GM18499 (cell line): ENCODE measurements at regions not wholly inside any gene's neighbourhood (a gene's known extent, or its start where the extent isn't known, plus 50 kb on each side); places are given as distances from the start of the nearest gene placed in this dataset.

ENCODE experiments used
- ATAC-seq: cut with Tn5 transposase; IDR thresholded peaks from one replicate; pipeline ENCODE4 v1.9.1; 2021; ENCODE audit warnings: moderate number of reproducible peaks; ENCODE audit not compliant: insufficient read depth, unreplicated experiment

DNA sequence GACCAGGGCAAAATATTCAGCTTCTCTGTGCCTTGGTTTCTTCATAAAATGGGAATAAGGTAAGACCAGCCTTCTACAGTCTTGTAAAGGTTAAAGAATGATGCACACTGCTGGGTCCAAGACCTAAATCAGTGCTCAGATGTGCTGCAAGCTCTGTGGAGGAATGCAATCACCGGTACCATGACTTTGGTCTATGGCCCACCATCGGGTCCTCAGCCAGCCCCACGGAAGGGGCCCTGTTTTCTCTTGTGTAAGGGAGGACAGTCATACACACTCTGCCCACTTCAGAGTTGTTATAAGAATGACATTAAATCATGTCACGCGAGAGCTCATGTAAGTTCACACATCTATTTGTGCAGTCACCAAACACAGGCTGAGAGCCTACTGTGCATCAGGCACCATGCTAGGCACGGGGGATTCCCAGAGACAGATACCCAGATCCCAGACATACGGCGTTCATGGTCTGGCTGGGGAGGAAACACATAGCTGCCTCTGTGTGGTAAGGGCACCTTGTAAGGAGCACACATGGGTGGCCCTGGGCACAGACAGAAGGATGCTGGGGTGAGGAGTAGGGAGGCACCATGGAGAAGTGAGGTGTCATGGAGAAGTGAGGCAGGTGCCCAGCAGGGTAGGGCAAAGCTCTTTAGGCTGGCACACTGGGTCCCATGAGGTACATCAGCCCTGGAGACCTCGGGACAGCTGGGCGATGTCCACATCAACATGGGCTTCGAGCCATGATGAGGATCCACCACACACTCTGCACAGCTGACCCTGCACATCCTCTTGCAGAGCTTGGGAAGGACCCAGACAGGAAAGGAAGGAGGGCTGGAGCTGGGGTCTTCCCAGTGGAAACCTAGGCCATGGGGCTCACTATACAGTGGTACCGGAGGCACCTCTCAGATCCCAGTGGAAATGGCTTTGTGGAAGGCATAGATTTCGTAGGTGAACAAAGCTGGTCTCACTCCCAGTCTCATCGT lies 190.4 kb upstream of the DIO3 start:
- no peak for ATAC-seq

DNA sequence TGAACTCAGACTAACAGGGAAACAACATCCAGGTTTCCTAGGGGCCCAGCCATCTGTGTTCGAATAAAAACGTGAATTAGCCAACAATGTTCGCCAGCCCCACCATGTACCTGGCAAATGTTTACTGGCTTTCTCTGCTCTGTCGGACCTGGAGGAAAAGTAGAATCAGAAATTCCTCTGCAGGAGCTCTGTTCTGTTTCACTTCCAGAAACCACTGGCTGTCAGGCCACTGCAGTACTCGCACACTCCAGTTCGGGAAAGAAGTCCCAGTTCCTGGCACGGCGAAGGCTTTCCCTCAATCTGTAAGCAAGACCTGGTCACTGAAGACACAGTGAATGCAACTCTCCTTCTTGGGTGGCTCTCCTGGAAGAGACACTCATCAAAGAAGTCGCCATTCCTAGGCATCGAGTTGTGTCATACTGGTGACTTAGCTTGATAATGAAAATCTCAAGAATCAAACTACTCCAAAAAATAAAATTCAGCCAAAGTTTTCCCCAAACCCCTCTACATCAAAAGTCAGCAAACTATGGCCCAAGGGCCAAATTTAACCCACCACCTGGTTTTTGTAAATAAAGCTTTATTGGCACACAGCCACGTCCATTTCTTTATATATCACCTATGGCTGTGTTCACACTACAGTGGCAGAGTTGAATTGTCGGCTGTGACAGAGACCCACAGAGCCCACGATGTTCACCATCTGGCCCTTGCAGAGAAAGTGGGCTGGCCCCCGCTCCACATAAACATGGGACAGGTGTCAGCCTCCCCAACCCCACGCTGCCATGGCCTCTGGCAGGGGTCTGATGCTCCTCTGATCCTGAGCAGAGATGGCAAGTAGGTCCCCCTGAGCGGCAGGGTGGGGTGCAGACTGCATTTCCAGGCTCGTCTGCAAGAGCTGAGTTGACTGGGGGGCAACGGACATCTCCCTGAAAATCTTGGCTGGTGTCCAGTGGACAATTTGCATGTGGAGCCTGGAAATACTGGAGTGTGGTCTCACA lies 189.2 kb upstream of the DIO3 start:
- no peak for ATAC-seq

DNA sequence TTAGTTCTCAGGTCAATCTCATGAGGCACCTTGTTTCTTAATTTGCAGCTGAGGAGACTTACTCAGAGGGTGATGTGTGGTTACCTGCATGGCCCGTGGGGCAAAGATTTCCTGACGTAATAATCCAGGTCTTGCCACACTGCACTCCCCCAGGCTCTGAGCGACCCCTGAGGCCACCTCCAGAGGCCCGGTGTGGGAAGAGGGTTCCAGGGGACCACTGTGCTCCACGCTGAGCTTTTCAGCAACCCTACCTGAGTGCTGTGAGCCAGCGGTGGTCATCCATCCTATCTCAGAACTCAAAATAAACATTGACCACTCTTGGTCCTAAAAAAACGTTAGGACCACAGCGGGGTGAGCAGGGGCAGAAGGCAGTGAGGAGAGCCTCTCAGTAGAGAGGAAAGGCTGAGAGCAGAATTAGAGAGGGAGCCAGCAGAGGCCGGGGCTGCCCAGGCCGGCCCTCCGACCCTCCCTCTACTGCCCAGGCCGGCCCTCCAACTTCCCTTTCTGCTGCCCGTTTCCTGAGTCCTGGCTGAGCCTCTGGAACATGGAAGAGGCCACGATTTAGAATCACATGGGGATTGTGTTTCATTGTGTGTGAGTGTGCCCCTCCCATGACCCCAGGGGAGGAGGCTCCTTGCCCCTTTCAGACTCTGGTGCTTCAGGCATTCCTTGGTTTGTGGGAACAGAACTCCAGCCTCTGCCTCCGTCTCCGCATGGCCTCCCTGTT lies 188.2 kb upstream of the DIO3 start:
- no peak for ATAC-seq

DNA sequence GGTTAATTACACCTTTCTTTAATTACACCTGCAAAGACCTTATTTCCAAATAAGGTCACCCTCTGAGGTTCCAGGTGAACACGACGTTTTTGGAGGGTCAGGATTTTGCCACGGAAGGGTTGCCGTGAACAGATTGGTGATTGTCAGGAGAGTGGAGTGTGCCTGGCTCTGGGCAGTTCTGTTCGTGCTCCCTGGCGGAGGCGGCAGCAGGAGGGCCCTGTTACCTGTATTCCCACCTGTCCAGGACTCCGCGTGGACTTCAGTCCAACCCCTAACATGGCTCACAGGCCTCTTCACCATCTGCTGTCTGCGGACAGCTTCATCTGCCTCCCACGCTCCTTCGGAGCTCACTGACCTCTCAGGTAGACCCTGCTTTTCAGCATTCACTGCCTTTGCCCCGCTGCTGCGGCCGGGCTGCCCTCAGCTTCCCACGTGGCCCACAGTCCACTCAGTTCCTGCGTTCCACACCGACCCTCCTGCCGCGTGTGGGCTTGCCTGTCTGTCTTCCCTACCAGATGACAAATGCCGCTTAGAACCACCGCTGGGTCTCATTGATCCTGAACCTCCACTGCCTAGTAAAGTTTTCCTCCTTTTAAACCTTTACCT lies 187.5 kb upstream of the DIO3 start:
- ATAC-seq = no peak

DNA sequence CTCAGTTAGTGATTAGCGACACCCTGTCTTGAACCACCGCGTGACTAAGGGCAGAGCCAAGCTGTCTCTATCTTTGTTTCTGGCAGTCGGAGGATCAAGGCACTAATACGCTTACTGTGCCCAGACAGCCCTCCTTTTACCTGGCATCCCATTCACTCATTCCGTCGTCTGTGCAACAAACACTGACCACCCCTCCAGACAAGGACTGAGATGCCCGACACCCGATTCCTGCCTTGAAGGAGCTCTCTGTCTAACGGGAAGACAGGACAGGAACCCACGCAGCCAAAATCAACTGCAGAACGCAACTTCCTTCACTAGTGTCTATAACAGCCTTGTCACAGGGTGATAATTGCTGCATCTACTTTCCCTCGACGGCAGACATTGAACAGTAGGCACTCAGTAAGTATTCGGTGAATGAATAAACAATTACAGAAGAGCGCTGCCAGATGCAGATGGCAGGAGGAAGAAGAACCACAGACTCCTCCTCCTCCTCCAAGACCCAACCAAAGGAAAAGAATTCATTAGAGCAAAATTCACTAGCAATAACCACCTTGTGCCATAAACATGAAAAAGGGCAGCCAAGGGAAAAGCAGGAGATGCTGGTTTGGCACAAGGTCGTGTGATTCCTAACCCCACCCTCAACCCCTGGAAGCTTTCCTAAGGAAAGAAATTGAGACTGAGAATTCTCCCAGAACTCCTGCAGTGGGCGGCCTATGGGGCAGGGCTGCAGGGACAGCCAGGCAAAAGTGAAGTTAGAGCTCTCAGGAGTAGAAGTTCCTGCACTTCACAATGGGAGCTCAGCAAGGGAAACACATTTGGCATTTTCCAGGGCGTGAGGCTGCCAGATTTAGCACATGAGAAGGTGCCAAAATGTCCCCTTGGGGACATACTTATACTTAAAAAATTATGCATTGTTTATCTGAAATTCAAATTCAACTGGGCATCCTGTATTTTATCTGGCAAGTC lies 186.6 kb upstream of the DIO3 start:
- no peak for ATAC-seq

DNA sequence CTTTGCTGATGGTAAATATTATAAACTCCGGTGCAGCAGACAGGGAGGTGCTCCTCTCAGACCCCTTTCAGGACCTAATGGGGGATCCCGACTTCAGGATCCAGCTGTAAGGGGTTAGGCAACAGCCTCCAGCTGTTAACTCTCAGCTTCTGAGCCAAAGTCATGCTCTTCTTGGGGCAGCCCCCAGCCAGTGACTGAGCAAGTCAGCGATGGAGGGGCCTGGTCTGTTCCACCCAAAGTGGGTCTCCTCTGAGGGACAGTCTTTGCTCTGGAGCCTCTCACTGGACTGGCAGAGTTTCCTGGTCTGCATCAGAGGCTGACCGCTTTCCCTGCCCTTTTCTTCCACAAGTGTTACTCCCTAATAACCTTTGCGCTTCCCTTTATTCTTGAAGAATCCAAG lies 184.2 kb upstream of the DIO3 start:
- ATAC-seq = no peak

DNA sequence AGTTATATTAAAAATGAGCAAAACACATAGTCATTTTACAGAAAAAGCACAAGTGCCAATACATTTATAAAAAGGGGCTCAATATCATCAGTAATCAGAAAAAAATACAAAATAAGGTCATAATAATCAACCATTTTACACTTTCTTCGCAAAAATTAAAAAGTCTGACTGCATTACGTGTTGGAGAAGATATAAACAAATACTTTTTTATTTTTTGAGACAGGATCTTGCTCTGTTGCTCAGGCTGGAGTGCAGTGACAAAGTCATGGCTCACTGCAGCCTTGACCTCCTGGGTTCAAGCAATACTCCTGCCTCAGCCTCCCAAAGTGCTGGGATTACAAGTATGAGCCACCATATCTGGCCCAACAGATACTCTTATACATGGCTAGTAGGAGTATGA lies 181.5 kb upstream of the DIO3 start:
- no peak for ATAC-seq

DNA sequence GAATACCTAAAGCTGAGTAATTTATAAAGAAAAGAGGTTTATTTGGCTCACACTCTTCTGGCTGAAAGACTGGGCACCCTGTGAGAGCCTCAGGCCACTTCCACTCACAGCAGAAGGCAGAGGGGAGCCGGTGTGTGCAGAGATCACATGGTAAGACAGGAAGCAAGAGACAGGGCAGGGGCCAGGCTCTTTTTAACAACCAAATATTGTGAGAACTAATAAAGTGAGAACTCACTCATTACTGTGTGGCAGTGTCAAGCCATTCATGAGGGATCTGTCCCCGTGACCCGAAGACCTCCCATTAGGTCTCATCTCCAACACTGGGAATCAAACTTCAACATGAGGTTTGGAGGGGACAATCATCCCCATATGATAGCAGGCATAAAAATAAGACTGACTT lies 180.8 kb upstream of the DIO3 start:
- no peak for ATAC-seq

DNA sequence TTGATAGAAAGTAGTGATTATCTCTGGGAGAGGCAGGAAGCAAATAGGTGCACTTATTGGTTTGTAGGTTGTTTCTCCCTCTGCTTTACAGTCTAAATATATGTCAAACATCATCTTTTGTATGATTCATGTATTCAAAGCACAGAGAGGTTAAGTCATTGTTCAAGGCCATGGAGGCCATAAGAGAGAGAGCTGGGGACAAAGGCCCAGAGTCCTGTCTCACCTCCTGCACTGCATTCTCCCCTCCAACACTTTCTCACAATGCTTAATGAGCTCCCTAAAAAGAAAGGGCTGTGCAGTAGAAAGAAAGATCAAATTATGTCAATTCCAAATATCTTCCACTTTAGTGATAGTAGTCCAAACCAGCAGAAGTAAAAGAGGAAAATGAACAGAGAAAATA lies 180.4 kb upstream of the DIO3 start:
- no peak for ATAC-seq

DNA sequence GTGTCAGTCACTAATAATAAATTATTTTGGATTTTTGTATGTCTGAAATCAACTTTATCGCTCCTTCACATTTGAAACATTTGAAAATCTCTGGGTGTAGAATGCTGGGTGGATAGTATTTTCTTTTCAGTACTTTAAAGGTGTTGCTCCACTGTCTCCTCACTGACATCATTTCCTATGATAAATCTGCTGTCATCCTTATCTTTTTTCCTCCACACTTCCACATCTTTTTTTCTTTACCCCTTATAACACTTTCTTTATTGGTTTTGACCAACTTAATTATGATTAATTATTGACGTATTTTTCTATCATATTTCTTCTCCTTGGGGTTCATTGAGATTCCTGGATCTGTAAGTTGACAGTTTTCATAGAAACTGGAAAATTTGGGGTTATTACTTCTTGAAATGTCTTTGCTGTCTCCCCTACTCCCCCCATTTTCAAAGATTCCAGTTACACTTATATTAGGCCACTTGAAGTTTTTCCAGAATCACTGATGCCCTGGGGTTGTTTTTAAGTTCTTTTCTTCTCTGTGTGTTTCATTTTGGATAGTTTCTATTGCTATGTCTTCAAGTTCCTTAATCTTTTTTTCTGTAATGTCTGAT lies 177.5 kb upstream of the DIO3 start:
- no peak for ATAC-seq

DNA sequence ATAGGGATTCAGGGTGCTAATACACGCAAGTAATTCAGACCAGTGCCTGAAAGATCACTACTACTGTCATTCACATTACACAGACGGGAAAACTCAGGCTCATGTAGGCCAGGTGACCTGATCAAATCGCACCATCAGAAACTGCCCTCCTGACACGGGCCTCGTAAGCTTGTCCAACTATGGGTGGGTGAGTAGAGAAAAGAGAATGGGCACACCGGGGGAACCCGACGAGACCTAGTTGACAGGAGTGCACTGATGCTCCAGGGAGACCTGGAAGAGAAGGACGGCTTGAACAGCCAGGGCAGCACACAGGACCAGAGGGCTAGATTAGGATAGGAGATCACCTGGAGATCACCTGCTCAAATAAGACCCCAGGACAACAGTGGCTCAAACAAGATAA lies 166.9 kb upstream of the DIO3 start:
- no peak for ATAC-seq

DNA sequence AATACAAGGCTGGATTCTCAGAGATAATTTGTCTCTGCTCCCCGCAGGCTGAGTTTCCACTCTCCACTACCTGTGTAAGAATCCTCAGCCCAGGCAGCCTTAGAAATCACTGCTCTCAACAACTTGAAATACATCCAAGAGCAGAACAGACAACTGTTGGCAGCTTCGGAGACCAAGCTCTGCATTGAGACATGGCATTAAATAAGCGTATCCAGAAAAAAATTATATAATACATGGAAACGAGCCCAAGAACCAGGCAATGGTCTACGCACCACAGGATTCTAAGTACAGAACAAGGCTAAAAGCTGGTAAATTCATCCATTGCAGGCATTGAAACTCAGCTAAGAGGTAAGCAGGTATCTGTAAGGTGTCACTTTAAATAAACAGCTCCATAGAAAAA lies 165.5 kb upstream of the DIO3 start:
- ATAC-seq = no peak

DNA sequence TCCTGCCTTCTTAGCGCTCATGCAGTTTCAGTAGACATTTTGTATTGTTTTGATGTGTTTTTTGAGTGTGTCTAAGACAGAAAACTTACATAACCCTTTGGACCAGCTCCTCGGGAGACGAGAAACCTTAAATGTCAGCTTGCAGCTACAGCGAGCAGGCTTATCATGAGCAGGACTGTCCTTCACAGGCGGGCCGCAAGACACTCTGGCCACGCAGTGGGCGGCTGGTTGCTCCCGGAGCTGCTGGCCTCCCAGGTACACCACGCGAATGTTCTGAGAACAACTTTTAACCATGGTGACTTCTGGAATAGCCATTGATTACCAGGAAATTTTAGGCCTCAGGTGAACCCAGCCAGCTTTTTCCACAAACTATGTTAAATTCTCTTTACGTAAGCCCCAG lies 164.1 kb upstream of the DIO3 start:
- ATAC-seq = no peak

DNA sequence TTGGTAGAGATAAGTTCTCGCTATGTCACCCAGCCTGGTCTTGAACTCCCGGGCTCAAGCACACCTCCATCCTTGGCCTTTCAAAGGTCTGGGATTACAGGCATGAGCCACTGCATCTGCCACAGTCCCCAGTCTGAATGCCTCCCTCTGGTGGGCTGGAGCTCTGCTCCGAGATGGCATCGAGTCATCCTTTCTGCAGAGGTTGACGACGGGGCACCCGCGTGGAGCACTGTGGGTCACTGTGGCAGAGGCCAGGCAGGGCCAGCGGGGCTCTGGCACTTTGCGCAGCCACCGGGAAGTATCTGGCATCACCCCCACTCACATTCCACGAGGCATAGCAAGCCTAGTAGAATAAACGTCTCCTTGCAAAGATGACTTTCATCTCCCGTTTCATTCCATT lies 163.3 kb upstream of the DIO3 start:
- ATAC-seq = no peak

DNA sequence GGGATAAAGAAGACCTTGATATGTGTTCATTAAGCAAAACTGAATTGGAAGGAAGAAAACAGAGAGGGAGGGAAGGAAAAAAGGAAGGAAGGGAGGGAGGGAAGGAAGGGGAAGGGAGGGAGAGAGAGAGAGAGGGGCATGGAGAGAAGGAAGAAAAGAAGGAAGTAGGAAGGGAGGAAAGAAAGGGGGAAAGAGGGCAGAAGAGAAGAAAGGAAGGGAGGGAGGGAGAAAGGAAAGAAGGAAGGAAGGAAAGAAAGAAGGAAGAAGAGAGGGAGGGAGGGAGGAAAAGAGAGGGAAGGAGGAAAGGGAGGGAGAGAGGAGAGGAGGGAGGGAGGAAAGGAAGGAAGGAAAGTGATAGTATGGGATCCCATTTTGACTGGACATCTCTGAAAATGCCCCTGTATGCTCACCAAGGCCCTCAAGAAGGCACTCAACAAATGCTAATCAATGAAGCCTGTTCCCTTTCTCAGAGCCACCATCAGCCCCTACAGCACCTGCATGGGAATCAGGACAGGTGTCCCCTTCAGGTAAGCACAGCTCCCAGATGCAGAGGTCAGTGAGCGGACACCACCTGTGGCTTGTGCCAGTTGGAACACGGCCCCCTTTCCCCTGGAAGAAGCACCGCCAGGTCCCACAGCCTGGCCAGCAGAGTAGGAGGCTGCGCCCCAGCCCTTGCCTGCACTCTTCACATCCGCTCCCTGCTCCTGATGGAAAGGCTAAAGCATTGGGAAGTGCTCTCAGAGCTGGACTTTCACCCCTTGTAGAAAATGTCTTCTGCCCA lies 161.4 kb upstream of the DIO3 start:
- no peak for ATAC-seq

DNA sequence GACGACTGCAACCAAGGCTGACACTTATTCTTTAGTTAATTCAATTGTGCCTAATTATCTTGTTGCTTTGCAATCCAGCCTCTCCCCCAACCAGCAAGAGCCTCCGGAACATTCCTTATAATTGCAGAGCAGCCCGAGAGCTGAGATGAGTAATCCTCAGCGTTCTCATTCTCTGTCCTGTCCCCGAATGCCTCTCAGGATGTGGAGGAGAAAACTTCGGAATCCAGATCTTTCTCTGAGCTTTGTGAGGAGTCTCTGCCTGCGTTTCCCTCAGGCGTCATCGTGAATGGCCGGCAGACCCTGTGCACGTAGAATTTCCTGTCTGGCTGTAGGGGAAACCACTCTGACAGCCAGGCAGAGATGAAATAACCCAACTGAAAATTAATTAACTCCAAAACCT lies 160.5 kb upstream of the DIO3 start:
- no peak for ATAC-seq

DNA sequence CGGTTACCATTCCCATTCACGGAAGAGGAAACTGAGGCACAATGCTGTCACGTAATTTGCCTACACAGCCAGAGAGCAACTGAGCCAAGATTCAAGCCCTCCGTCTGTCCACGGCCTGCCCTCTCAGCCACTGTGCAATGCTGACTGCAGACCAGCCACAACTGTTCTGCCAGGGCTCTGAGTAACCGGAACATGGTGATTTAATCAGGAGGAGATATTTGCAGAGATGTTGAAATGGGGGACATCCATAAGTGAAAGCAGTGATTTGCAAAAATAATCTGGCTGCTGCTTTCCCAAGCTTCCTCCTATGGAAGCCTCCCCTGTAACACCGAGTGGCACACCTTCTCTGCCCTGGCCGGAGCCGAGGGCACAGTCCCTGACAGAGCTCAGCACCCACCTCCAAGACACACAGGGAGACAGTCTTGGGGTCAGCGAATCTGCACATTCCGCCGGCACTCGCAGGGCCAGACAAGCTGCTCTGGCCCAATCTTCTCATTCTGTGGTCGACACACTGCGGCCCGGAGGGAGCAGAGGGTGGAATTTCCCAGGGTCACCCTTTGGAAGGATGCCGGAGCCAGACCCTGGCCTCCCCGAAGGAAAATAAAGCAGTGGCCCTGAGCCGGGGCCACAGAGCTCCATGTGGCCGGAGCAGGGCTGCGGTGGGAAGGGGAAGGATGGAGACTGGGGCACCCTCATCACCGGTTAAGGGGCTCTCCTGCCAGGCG lies 158.2 kb upstream of the DIO3 start:
- no peak for ATAC-seq
